Activated naive CD4-positive, alpha-beta T cell treated with anti-CD3 and anti-CD28 coated beads, Interleukin-2, amount 50 U/mL, for 24 hours (primary cell): ENCODE measurements at regions not wholly inside any gene's neighbourhood (a gene's known extent, or its start where the extent isn't known, plus 50 kb on each side); places are given as distances from the start of the nearest gene placed in this dataset.

Experiments
- H3K27ac Mint-ChIP-seq: one replicate; pipeline ENCODE4 v1.8.0; 2021; ENCODE audit warnings: mild to moderate bottlenecking, mixed read lengths
- H3K27me3 Mint-ChIP-seq: one replicate; pipeline ENCODE4 v1.8.0; 2021; ENCODE audit warnings: mixed read lengths
- H3K36me3 Mint-ChIP-seq: one replicate; pipeline ENCODE4 v1.8.0; 2021; ENCODE audit warnings: mixed read lengths
- H3K4me1 Mint-ChIP-seq: one replicate; pipeline ENCODE4 v1.8.0; 2021; ENCODE audit warnings: mixed read lengths
- H3K4me3 Mint-ChIP-seq: one replicate; pipeline ENCODE4 v1.8.0; 2021; ENCODE audit warnings: mild to moderate bottlenecking, mixed read lengths
- H3K9me3 Mint-ChIP-seq: one replicate; pipeline ENCODE4 v1.8.0; 2021; ENCODE audit warnings: mixed read lengths

DNA sequence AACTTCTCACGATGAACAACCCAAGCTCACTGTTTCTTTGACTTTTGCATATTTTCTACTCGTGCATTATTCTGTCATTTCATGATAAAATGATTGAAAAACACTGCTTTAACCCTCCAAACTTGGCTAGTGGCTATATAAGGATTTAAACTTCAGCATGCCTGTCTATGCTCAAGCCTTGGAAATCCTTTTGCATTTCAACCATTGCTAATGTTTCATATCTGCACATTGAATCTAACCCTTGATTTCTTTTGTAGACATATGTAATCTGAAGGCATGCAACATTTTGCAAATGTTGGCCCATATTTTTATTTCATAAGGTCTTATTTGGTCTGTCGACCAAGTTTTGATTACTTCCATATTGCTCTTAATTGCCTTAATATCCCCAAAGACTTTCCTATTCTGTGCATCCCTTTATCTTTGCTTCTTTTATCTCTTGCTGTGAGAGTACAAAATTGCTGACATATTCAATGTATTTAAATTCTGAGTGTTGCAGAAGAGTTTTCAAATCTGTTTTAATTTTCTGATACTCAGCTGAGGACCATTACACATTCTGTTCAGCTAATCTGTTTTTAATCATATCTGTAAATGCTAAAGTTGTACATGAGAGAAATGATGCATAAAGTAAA, 403.7 kb upstream of the ZNF608 start:
- Mint-ChIP-seq H3K36me3 (no peaks in the 10 kb centered on the region), H3K27ac (no peak overlapping the region), H3K4me3 (no peak overlapping the region), H3K4me1 (no peaks in the 10 kb centered on the region), H3K9me3 (peaks cover 10% of the 10 kb centered on the region), H3K27me3 (no peaks in the 10 kb centered on the region)

- Mint-ChIP-seq H3K27ac (no peak overlapping the region), H3K4me3 (no peak overlapping the region), H3K9me3 (peaks cover 10% of the 10 kb centered on the region), H3K27me3 (no peaks in the 10 kb centered on the region), H3K36me3 (no peaks in the 10 kb centered on the region), H3K4me1 (no peaks in the 10 kb centered on the region)
Measured at GRCh38 chr5:125151150-125151900, 404.9 kb upstream of the ZNF608 start.

DNA sequence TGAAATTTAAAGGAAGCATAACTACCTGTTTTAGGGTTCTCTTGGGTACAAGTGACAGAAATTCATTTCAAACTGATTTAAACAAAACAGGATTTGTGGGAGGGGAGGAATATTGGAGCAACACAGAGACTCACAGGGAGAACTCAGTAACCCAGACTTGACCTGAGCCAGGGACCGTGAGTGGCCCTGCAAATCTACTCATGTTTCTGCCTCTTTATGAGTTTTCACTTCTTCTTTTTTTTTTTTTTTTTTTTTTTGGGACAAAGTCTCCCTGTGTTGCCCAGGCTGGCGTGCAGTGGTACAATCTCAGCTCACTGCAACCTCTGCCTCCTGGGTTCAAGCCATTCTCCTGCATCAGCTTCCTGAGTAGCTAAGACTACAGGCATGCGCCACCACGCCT, 405.6 kb upstream of the ZNF608 start:
- Mint-ChIP-seq H3K27me3 (no peaks in the 10 kb centered on the region), H3K36me3 (no peaks in the 10 kb centered on the region), H3K4me3 (no peak overlapping the region), H3K4me1 (no peaks in the 10 kb centered on the region), H3K27ac (no peak overlapping the region), H3K9me3 (peaks cover 10% of the 10 kb centered on the region)

GRCh38 chr5:125152461-125153189, 406.2 kb upstream of the ZNF608 start:
- Mint-ChIP-seq H3K9me3 (peaks cover 10% of the 10 kb centered on the region), H3K27ac (no peak overlapping the region), H3K4me3 (no peak overlapping the region), H3K27me3 (no peaks in the 10 kb centered on the region), H3K4me1 (no peaks in the 10 kb centered on the region), H3K36me3 (no peaks in the 10 kb centered on the region)

GRCh38 chr5:125153231-125153630, 406.8 kb upstream of the ZNF608 start:
- Mint-ChIP-seq H3K27ac (no peak overlapping the region), H3K27me3 (no peaks in the 10 kb centered on the region), H3K36me3 (no peaks in the 10 kb centered on the region), H3K9me3 (peaks cover 10% of the 10 kb centered on the region), H3K4me1 (no peaks in the 10 kb centered on the region), H3K4me3 (no peak overlapping the region)

GRCh38 chr5:125154301-125155110, 408.1 kb upstream of the ZNF608 start:
- H3K4me1 Mint-ChIP-seq, result no peaks in the 10 kb centered on the region
- H3K27me3 Mint-ChIP-seq, result no peaks in the 10 kb centered on the region
- no peak overlapping the region for H3K4me3 Mint-ChIP-seq
- H3K9me3 Mint-ChIP-seq, result peaks cover 10% of the 10 kb centered on the region
- no peak overlapping the region for H3K27ac Mint-ChIP-seq
- H3K36me3 Mint-ChIP-seq, result no peaks in the 10 kb centered on the region

- no peak overlapping the region for H3K27ac Mint-ChIP-seq
- H3K4me1 Mint-ChIP-seq, result no peaks in the 10 kb centered on the region
- no peaks in the 10 kb centered on the region for H3K36me3 Mint-ChIP-seq
- H3K4me3 Mint-ChIP-seq, result no peak overlapping the region
- no peaks in the 10 kb centered on the region for H3K27me3 Mint-ChIP-seq
- H3K9me3 Mint-ChIP-seq, result peaks cover 4% of the 10 kb centered on the region
Measured at GRCh38 chr5:125160787-125161502, 414.5 kb upstream of the ZNF608 start.

DNA sequence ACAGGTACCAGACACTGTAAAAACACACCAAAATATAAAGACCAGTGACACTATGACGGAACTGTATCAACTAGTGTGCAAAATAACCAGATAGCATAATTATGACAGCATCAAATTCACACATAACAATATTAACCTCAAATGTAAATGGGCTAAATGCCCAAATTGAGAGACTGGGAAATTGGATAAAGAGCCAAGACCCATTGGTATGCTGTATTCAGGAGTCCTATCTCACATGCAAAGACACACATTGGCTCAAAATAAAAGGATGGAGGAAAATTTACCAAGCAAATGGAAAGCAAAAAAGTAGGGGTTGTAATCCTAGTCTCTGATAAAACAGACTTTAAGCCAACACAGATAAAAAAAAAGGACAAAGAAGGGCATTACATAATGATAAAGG, 416.3 kb upstream of the ZNF608 start:
- H3K27ac Mint-ChIP-seq, result no peak overlapping the region
- no peaks in the 10 kb centered on the region for H3K36me3 Mint-ChIP-seq
- H3K27me3 Mint-ChIP-seq, result no peaks in the 10 kb centered on the region
- no peak overlapping the region for H3K4me3 Mint-ChIP-seq
- H3K4me1 Mint-ChIP-seq, result no peaks in the 10 kb centered on the region
- peaks cover 4% of the 10 kb centered on the region for H3K9me3 Mint-ChIP-seq

- Mint-ChIP-seq H3K9me3 (peaks cover 3% of the 10 kb centered on the region), H3K27me3 (no peaks in the 10 kb centered on the region), H3K36me3 (no peaks in the 10 kb centered on the region), H3K4me1 (no peaks in the 10 kb centered on the region), H3K27ac (no peak overlapping the region), H3K4me3 (no peak overlapping the region)
Measured at GRCh38 chr5:125169396-125169795, 423.0 kb upstream of the ZNF608 start.

DNA sequence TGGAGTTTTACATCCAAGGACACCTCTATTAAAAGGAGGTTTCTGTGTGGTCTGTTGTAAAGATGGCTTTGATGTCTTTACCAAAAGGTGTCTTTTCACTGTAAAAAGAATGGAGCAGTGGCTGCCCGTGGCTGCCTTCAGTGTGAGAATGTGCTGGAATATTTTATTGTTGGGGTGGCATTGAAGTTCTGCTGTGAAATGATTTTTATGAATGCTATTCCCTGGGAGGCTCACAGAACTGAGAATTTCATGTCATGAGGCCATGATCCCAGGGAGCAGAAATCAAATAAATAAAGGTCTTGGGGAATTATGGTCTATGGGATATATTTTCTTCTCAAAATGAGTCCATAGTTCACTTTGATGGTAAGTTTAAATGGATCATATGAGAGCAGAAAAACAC, 425.2 kb upstream of the ZNF608 start:
- no peaks in the 10 kb centered on the region for H3K27me3 Mint-ChIP-seq

GRCh38 chr5:125175348-125176004, 429.0 kb upstream of the ZNF608 start:
- Mint-ChIP-seq H3K36me3 (no peaks in the 10 kb centered on the region), H3K4me1 (no peaks in the 10 kb centered on the region), H3K27me3 (no peaks in the 10 kb centered on the region), H3K27ac (no peak overlapping the region), H3K4me3 (no peak overlapping the region), H3K9me3 (no peaks in the 10 kb centered on the region)

More for the DNA sequence above, 425.2 kb upstream of the ZNF608 start:
- Mint-ChIP-seq H3K4me1 (no peaks in the 10 kb centered on the region), H3K4me3 (no peak overlapping the region), H3K36me3 (no peaks in the 10 kb centered on the region), H3K27ac (no peak overlapping the region), H3K9me3 (peaks cover 3% of the 10 kb centered on the region)

DNA sequence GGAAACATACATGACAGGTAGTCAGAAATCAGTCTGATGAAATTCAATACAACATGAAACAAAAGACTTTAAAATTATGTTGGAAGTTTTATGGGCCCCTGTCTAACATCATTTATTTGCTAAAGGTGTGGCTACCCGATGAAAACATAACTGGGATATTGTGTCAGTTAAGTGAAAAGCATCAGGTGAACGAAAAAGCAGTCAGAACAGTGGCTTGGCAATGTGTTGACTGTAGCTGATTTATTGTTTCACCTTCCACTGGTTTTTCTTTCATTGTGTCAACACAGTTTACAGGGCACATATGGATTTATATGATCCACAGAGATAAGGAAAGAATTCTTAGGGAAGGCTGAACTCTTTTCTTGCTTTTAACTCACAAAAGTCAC, 429.6 kb upstream of the ZNF608 start:
- no peaks in the 10 kb centered on the region for H3K27me3 Mint-ChIP-seq
- no peaks in the 10 kb centered on the region for H3K4me1 Mint-ChIP-seq
- no peaks in the 10 kb centered on the region for H3K36me3 Mint-ChIP-seq
- no peaks in the 10 kb centered on the region for H3K9me3 Mint-ChIP-seq
- no peak overlapping the region for H3K4me3 Mint-ChIP-seq
- no peak overlapping the region for H3K27ac Mint-ChIP-seq

GRCh38 chr5:125177340-125177739, 430.9 kb upstream of the ZNF608 start:
- Mint-ChIP-seq H3K27me3 (no peaks in the 10 kb centered on the region), H3K36me3 (no peaks in the 10 kb centered on the region), H3K4me1 (no peaks in the 10 kb centered on the region), H3K9me3 (no peaks in the 10 kb centered on the region), H3K4me3 (no peak overlapping the region), H3K27ac (no peak overlapping the region)

GRCh38 chr5:125179612-125180011, 433.2 kb upstream of the ZNF608 start:
- H3K4me1 Mint-ChIP-seq, result no peaks in the 10 kb centered on the region
- no peak overlapping the region for H3K27ac Mint-ChIP-seq
- no peaks in the 10 kb centered on the region for H3K9me3 Mint-ChIP-seq
- H3K27me3 Mint-ChIP-seq, result no peaks in the 10 kb centered on the region
- no peaks in the 10 kb centered on the region for H3K36me3 Mint-ChIP-seq
- no peak overlapping the region for H3K4me3 Mint-ChIP-seq
